ENCODE measurements at regions not wholly inside any gene's neighbourhood (a gene's known extent, or its start where the extent isn't known, plus 50 kb on each side); places are given as distances from the start of the nearest gene placed in this dataset.

DNA sequence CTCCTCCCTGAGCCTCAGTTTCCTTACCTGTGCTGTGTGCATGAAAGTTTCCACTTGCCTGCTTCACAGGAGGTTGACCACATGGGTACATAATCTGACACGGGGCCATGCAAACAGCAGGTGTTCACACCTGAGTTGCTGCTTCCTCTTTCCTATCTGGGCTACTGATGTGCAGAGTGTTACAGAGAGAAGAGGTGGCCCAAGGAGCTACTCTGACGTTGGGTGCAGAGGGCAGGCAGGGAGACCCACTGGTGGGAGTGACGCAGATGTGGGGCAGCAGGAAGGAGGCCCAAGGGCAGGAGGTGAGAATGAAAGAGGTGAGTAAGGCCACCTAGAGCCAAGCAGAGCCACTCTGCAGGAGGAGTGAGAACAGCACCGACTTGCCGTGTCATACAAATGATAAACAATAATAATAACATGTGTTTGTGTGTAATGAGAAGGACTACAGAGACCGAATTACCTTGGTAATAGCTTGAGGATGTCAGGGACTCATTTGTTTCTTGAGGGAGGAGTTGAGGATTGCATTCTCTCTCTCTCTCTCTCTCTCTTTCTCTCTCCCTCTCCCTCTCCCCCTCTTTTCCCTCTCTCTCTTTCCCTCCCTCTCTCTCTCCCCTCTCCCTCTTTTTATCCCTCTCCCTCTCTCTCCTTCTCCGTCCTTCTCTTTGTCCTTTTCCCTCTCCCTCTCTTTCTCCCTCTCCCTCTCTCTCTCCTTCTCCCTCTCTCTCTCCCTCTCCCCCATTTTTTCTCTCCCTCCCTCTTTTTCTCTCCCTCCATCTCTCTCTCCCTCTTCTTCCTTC lies 87.4 kb upstream of the IGSF21 start:
- TF ChIP-seq, protein P1, sequence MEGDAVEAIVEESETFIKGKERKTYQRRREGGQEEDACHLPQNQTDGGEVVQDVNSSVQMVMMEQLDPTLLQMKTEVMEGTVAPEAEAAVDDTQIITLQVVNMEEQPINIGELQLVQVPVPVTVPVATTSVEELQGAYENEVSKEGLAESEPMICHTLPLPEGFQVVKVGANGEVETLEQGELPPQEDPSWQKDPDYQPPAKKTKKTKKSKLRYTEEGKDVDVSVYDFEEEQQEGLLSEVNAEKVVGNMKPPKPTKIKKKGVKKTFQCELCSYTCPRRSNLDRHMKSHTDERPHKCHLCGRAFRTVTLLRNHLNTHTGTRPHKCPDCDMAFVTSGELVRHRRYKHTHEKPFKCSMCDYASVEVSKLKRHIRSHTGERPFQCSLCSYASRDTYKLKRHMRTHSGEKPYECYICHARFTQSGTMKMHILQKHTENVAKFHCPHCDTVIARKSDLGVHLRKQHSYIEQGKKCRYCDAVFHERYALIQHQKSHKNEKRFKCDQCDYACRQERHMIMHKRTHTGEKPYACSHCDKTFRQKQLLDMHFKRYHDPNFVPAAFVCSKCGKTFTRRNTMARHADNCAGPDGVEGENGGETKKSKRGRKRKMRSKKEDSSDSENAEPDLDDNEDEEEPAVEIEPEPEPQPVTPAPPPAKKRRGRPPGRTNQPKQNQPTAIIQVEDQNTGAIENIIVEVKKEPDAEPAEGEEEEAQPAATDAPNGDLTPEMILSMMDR (IDR thresholded peaks at IDR 0.05): no peak
- TF ChIP-seq POLR2AphosphoS5 (IDR thresholded peaks at IDR 0.05): no peak

All from breast epithelium (tissue), 3 donors.